Neural crest cell (in vitro differentiated cells): ENCODE measurements at regions not wholly inside any gene's neighbourhood (a gene's known extent, or its start where the extent isn't known, plus 50 kb on each side); places are given as distances from the start of the nearest gene placed in this dataset.

ENCODE experiments used
- DNase-seq: peaks from one replicate; pipeline ENCODE4 v3.0.0; 2021; ENCODE audit warnings: low read depth, mixed read lengths, low spot score
- H3K27ac Mint-ChIP-seq: one replicate; pipeline ENCODE4 v1.8.0; 2021; ENCODE audit warnings: mild to moderate bottlenecking, mixed read lengths; ENCODE audit not compliant: unreplicated experiment
- H3K27me3 Mint-ChIP-seq: 2 replicates; pipeline ENCODE4 v1.8.0; 2021; ENCODE audit warnings: low read depth, mild to moderate bottlenecking, mixed read lengths
- H3K36me3 Mint-ChIP-seq: 2 replicates; pipeline ENCODE4 v1.8.0; 2021; ENCODE audit warnings: low read depth, mild to moderate bottlenecking, mixed read lengths
- H3K4me1 Mint-ChIP-seq: 2 replicates; pipeline ENCODE4 v1.8.0; 2021; ENCODE audit warnings: mixed read lengths
- H3K4me3 Mint-ChIP-seq: one replicate; pipeline ENCODE4 v1.8.0; 2021; ENCODE audit warnings: mild to moderate bottlenecking, mixed read lengths
- H3K9me3 Mint-ChIP-seq: 2 replicates; pipeline ENCODE4 v1.8.0; 2021; ENCODE audit warnings: mixed read lengths
- TF ChIP-seq, protein P1 (sequence below): fragments of 200-600 bp; sonication (generic); conservative IDR thresholded peaks from 2 replicates; pipeline ENCODE4 v1.5.0; 2021; ENCODE audit warnings: antibody characterized with exemption, mild to moderate bottlenecking

DNA sequence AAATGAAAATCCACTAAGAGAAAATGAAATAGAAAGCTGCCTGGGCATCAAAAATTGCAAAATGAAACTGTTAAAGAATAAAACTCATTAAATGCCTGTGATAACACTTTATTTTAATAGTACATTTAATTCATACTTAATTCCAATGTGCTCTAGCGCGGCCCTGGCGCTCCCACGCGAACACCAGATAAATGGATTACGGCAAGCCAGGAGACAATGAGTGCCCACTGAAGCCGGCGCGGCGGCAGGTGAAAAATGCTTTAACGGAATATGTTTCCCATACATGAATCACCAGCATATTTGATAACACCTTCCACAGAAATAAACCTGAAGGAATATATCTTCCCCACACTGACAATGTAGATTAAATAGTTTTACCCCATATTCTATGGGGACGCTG lies 245.5 kb downstream of the RBFOX3 start:
- H3K4me1 Mint-ChIP-seq = no peaks in the 10 kb centered on the region
- H3K27me3 Mint-ChIP-seq = peaks cover 51% of the 10 kb centered on the region
- H3K9me3 Mint-ChIP-seq = no peaks in the 10 kb centered on the region
- TF ChIP-seq, protein P1, sequence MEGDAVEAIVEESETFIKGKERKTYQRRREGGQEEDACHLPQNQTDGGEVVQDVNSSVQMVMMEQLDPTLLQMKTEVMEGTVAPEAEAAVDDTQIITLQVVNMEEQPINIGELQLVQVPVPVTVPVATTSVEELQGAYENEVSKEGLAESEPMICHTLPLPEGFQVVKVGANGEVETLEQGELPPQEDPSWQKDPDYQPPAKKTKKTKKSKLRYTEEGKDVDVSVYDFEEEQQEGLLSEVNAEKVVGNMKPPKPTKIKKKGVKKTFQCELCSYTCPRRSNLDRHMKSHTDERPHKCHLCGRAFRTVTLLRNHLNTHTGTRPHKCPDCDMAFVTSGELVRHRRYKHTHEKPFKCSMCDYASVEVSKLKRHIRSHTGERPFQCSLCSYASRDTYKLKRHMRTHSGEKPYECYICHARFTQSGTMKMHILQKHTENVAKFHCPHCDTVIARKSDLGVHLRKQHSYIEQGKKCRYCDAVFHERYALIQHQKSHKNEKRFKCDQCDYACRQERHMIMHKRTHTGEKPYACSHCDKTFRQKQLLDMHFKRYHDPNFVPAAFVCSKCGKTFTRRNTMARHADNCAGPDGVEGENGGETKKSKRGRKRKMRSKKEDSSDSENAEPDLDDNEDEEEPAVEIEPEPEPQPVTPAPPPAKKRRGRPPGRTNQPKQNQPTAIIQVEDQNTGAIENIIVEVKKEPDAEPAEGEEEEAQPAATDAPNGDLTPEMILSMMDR = no peak
- no peaks in the 10 kb centered on the region for H3K36me3 Mint-ChIP-seq
- H3K27ac Mint-ChIP-seq = no peak overlapping the region
- no peak for DNase-seq
- H3K4me3 Mint-ChIP-seq = no peak overlapping the region

DNA sequence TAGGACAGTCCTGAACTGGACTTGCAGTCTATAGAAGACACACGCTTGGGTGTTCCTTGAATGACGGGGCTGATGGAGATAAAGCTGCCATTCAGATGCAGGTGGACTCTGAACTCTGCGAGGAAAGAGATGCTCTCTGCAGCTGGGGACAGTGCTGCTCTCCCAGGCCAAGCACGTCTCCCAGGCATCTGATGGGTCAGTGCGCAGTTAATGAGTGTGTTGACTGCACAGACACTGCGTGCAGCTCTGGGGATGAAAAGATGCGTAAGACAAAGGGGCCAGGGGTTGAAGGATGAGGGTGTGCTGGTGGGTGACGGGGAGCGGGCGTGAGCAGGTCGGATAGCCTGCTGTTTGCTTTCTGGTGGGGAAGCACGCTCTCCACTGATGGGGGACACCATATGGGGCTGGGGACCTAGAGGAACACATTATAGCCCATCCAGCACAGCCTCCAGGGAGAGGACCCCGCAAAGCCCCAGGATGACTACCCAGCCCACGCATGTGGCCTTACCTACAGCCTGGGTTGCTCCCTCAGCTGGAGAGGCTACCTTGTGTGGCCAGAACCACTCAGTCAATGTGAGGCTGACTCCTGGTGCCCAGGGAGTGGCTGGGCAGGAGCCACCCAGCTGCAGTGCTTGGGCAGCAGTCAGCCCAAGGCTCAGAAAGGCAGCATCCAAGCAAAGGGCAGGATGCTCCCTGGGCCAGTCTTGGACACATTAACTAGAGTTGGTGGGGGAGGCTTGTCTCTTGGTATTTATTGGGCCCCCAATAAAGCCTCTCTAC lies 246.3 kb downstream of the RBFOX3 start:
- TF ChIP-seq, protein P1 = no peak
- H3K9me3 Mint-ChIP-seq = no peaks in the 10 kb centered on the region
- no peak for DNase-seq
- H3K27me3 Mint-ChIP-seq = peaks cover 51% of the 10 kb centered on the region
- H3K36me3 Mint-ChIP-seq = no peaks in the 10 kb centered on the region
- H3K27ac Mint-ChIP-seq = no peak overlapping the region
- no peak overlapping the region for H3K4me3 Mint-ChIP-seq
- no peaks in the 10 kb centered on the region for H3K4me1 Mint-ChIP-seq

DNA sequence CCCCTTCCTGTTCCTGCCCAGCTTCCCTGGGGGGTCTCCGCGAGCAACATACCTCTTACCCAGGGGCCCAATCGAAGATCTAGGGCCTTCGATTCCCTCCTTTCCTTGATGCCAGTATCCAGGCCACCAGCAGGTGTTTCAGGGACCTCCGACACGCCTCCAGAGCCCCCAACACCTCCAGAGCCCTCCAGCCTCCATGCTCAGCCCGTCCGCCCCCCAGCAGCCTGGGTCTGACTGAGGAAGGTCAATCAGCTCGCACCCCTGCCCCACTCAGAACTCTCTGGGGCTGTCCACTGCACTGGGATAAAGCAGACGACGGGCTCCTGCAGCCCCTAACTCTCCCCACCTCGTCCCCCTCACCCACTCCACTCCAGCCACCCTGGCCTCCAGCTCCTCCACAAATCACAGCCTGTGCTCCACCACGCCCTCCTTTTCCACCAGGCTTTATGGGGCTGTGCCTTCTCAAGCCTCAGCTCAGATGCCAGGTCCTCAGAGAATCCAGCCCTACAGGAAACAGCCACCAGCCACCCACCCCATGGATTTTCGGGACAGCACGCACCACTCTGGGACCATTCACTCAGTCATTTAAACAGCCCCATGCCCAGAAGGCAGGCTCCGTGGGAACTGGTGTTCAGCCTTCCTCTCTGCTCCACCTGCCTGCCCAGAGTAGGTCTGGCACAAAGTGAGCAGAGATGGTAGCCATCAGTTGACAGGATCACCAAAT lies 247.1 kb downstream of the RBFOX3 start:
- TF ChIP-seq, protein P1 = no peak
- no peaks in the 10 kb centered on the region for H3K4me1 Mint-ChIP-seq
- H3K27ac Mint-ChIP-seq = no peak overlapping the region
- DNase-seq = no peak
- no peaks in the 10 kb centered on the region for H3K36me3 Mint-ChIP-seq
- no peaks in the 10 kb centered on the region for H3K9me3 Mint-ChIP-seq
- H3K4me3 Mint-ChIP-seq = no peak overlapping the region
- H3K27me3 Mint-ChIP-seq = peaks cover 56% of the 10 kb centered on the region

DNA sequence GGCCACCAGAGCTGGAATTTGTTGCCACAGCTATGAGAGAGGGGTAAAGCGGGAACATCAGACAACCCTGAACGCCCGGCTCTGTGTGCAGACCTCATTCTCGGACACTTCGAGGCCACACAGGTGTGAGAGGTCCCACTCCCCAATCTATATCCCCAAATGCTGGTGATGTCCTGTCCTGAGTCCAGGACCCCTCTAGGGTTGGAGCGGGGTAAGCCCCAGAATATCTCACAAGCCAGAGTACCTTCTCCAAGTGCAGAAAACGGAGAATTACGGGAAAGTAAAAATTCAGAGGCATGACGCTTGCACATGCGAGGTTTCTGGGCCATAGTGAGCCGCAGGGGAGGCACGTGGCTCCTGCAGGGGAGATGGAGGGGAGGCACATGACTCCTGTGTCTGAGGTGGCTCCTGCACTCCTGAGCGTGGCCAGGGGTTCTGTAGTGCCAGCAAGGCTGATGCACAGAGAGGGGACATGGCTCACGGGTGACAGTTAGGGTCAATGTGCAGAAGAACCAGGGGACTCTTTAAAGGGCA lies 248.0 kb downstream of the RBFOX3 start:
- H3K27ac Mint-ChIP-seq = no peak overlapping the region
- TF ChIP-seq, protein P1 = no peak
- no peak for DNase-seq
- no peaks in the 10 kb centered on the region for H3K4me1 Mint-ChIP-seq
- peaks cover 59% of the 10 kb centered on the region for H3K27me3 Mint-ChIP-seq
- H3K36me3 Mint-ChIP-seq = no peaks in the 10 kb centered on the region
- H3K9me3 Mint-ChIP-seq = no peaks in the 10 kb centered on the region
- H3K4me3 Mint-ChIP-seq = no peak overlapping the region

DNA sequence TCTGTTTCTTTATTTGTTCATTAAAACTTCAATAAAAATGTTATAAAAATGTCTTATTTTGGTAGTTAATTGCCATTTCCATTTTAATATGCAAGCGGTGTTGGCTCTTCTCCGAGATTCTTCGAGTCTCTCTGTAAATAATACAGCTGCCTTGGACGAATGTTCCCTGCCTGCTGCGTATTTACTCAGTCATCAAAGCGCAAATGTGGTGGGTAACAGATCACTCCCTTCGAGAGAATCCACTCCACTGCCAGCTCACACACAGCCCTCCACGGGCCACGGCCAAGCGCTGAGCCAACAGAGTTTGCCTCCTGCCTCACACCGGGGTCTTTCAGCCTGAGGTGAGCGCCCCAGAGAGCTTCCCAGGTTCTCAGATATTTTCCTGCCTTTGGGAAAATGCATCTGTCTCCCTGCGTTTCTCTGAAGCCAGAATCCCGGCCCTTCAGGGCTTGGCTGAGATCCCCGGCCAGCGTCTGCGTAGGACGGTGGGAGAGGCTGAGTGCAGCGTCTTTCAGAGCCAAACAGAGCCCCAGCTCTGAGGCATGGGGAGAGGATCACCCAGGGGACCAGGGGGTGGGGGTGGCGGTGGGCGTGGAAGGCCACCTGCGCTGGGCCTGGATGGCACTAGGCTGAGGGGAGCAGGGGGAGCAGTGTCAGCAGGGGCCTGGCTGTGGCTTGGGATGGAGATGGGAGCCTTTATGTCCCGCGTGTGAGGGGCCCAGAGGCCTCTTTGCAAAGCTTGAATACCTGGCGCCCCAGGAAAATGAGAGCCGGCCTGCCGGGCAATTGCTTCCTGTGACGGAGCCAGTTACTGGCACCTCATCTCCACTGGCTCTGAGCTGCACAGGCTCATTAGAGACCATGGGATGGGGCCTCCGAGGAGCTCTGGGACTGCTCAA lies 248.7 kb downstream of the RBFOX3 start:
- DNase-seq = no peak
- H3K9me3 Mint-ChIP-seq = no peaks in the 10 kb centered on the region
- TF ChIP-seq, protein P1 = no peak
- H3K27ac Mint-ChIP-seq = no peak overlapping the region
- no peaks in the 10 kb centered on the region for H3K4me1 Mint-ChIP-seq
- no peak overlapping the region for H3K4me3 Mint-ChIP-seq
- H3K36me3 Mint-ChIP-seq = no peaks in the 10 kb centered on the region
- peaks cover 57% of the 10 kb centered on the region for H3K27me3 Mint-ChIP-seq
